Suprapubic skin (tissue), 4 donors: ENCODE measurements at regions not wholly inside any gene's neighbourhood (a gene's known extent, or its start where the extent isn't known, plus 50 kb on each side); places are given as distances from the start of the nearest gene placed in this dataset.

Experiments
- DNase-seq, 2 donors: peaks; one replicate each; pipeline ENCODE4 v3.0.0-alpha.2; 2019; ENCODE audit warnings: low spot score in 2 of 2
- H3K27ac ChIP-seq: fragments of 200-600 bp; sonication (generic); one replicate; pipeline ENCODE4 v1.5.1; 2019
- H3K27me3 ChIP-seq: fragments of 200-600 bp; sonication (generic); one replicate; pipeline ENCODE4 v1.5.1; 2019
- H3K36me3 ChIP-seq: fragments of 200-600 bp; sonication (generic); one replicate; pipeline ENCODE4 v1.5.1; 2019
- H3K4me1 ChIP-seq: fragments of 200-600 bp; sonication (generic); one replicate; pipeline ENCODE4 v1.5.1; 2019
- H3K4me3 ChIP-seq: fragments of 200-600 bp; sonication (generic); one replicate; pipeline ENCODE4 v1.5.1; 2019; ENCODE audit warnings: mild to moderate bottlenecking
- H3K9me3 ChIP-seq: fragments of 200-600 bp; sonication (generic); one replicate; pipeline ENCODE4 v1.5.1; 2019
- CTCF ChIP-seq, 2 donors: fragments of 200-600 bp in 1 of 2; fragments of 450-650 bp in 1 of 2; sonication (generic) in 1 of 2; IDR thresholded peaks; one replicate each; pipeline ENCODE4 v1.5.1; 2016 to 2019; ENCODE audit warnings: antibody characterized with exemption in 2 of 2, mild to moderate bottlenecking in 1 of 2, moderate library complexity in 1 of 2
- EP300 ChIP-seq: sonication (generic); formaldehyde crosslinking; IDR thresholded peaks from one replicate; pipeline ENCODE4 v1.6.1; 2017; ENCODE audit warnings: antibody characterized with exemption
- POLR2A ChIP-seq, 2 donors: fragments of 450-650 bp; IDR thresholded peaks; one replicate each; pipeline ENCODE4 v1.6.1; 2017; ENCODE audit warnings: antibody characterized with exemption in 2 of 2, mild to moderate bottlenecking in 2 of 2, moderate library complexity in 2 of 2
- POLR2AphosphoS5 ChIP-seq, 3 donors: sonication (generic); formaldehyde crosslinking; IDR thresholded peaks; one replicate each; pipeline ENCODE4 v1.6.1; 2017; ENCODE audit warnings: antibody characterized with exemption in 3 of 3
- WGBS: methylation state at CpG from one replicate; pipeline ENCODE4 v1.1.5; 2018; 5-methylcytosine and 5-hydroxymethylcytosine counted together

GRCh38 chr15:70199540-70200410 lies 102.1 kb upstream of the TLE3 start:
- H3K4me1 ChIP-seq, result peaks cover 71% of the 10 kb centered on the region
- DNase-seq, result no peak
- no peaks in the 10 kb centered on the region for H3K27me3 ChIP-seq
- no peak overlapping the region for H3K4me3 ChIP-seq
- no peaks in the 10 kb centered on the region for H3K36me3 ChIP-seq
- no peak for TF ChIP-seq POLR2AphosphoS5 (IDR thresholded peaks at IDR 0.05)
- TF ChIP-seq CTCF (IDR thresholded peaks at IDR 0.05), result no peak
- TF ChIP-seq POLR2A (IDR thresholded peaks at IDR 0.05), result no peak
- TF ChIP-seq EP300, result no peak
- no peaks in the 10 kb centered on the region for H3K9me3 ChIP-seq
- peak overlapping the region; percentile 72 for H3K27ac ChIP-seq
- WGBS, result 28% methylated on average over 18 of the region's 18 CpGs

GRCh38 chr15:70199124-70199482 lies 101.4 kb upstream of the TLE3 start:
- Histone ChIP-seq H3K36me3 (no peaks in the 10 kb centered on the region), H3K27me3 (no peaks in the 10 kb centered on the region), H3K4me1 (peaks cover 74% of the 10 kb centered on the region), H3K9me3 (no peaks in the 10 kb centered on the region), H3K4me3 (no peak overlapping the region), H3K27ac (no peak overlapping the region)
- WGBS, result 56% methylated on average over 3 of the region's 4 CpGs
- no peak for TF ChIP-seq POLR2A (IDR thresholded peaks at IDR 0.05)
- TF ChIP-seq CTCF (IDR thresholded peaks at IDR 0.05), result no peak
- TF ChIP-seq POLR2AphosphoS5 (IDR thresholded peaks at IDR 0.05), result no peak
- no peak for TF ChIP-seq EP300
- DNase-seq, result no peak

GRCh38 chr15:70198441-70199123 lies 100.9 kb upstream of the TLE3 start:
- H3K36me3 ChIP-seq, result no peaks in the 10 kb centered on the region
- H3K4me3 ChIP-seq, result no peak overlapping the region
- H3K27ac ChIP-seq, result no peak overlapping the region
- WGBS, result 64% methylated on average over 6 of the region's 6 CpGs
- DNase-seq, result no peak
- H3K27me3 ChIP-seq, result no peaks in the 10 kb centered on the region
- H3K9me3 ChIP-seq, result no peaks in the 10 kb centered on the region
- TF ChIP-seq CTCF (IDR thresholded peaks at IDR 0.05) (no peak), POLR2AphosphoS5 (IDR thresholded peaks at IDR 0.05) (no peak), POLR2A (IDR thresholded peaks at IDR 0.05) (no peak), EP300 (no peak)
- peaks cover 73% of the 10 kb centered on the region for H3K4me1 ChIP-seq

- no peaks in the 10 kb centered on the region for H3K27me3 ChIP-seq
- H3K4me3 ChIP-seq, result no peak overlapping the region
- H3K4me1 ChIP-seq, result peaks cover 73% of the 10 kb centered on the region
- DNase-seq, result no peak
- H3K27ac ChIP-seq, result no peak overlapping the region
- TF ChIP-seq CTCF (IDR thresholded peaks at IDR 0.05) (no peak), POLR2A (IDR thresholded peaks at IDR 0.05) (no peak), EP300 (no peak), POLR2AphosphoS5 (IDR thresholded peaks at IDR 0.05) (no peak)
- H3K9me3 ChIP-seq, result no peaks in the 10 kb centered on the region
- H3K36me3 ChIP-seq, result no peaks in the 10 kb centered on the region
- 46% methylated on average over 4 of the region's 9 CpGs for WGBS
Measured at GRCh38 chr15:70197945-70198361, 100.2 kb upstream of the TLE3 start.

GRCh38 chr15:70197318-70197944 lies 99.7 kb upstream of the TLE3 start:
- H3K27me3 ChIP-seq, result no peaks in the 10 kb centered on the region
- H3K9me3 ChIP-seq, result no peaks in the 10 kb centered on the region
- 70% methylated on average over 7 of the region's 10 CpGs for WGBS
- peaks cover 73% of the 10 kb centered on the region for H3K4me1 ChIP-seq
- H3K4me3 ChIP-seq, result no peak overlapping the region
- no peak overlapping the region for H3K27ac ChIP-seq
- TF ChIP-seq POLR2AphosphoS5 (IDR thresholded peaks at IDR 0.05) (no peak), POLR2A (IDR thresholded peaks at IDR 0.05) (no peak), EP300 (no peak), CTCF (IDR thresholded peaks at IDR 0.05) (no peak)
- DNase-seq, result no peak
- H3K36me3 ChIP-seq, result no peaks in the 10 kb centered on the region
